Mesothelial cell of epicardium (in vitro differentiated cells): ENCODE measurements at regions not wholly inside any gene's neighbourhood (a gene's known extent, or its start where the extent isn't known, plus 50 kb on each side); places are given as distances from the start of the nearest gene placed in this dataset.

ENCODE experiments used
- DNase-seq, 2 experiments: peaks; one replicate each; pipeline ENCODE4 v3.0.0; 2021; ENCODE audit warnings: low spot score in 2 of 2; ENCODE audit not compliant: unreplicated experiment in 2 of 2
- H3K27ac Mint-ChIP-seq: 2 replicates; pipeline ENCODE4 v1.8.0; 2021; ENCODE audit warnings: mixed read lengths
- H3K27me3 Mint-ChIP-seq: 2 replicates; pipeline ENCODE4 v1.8.0; 2021; ENCODE audit warnings: low read depth, mixed read lengths
- H3K36me3 Mint-ChIP-seq: 2 replicates; pipeline ENCODE4 v1.8.0; 2021; ENCODE audit warnings: mixed read lengths
- H3K4me1 Mint-ChIP-seq: 2 replicates; pipeline ENCODE4 v1.8.0; 2021; ENCODE audit warnings: mixed read lengths
- H3K4me3 Mint-ChIP-seq: 2 replicates; pipeline ENCODE4 v1.8.0; 2021; ENCODE audit warnings: mild to moderate bottlenecking, moderate library complexity, mixed read lengths
- H3K9me3 Mint-ChIP-seq: 2 replicates; pipeline ENCODE4 v1.8.0; 2021; ENCODE audit warnings: mixed read lengths
- TF ChIP-seq, protein P1 (sequence below): fragments of 200-600 bp; sonication (generic); IDR thresholded peaks from one replicate; pipeline ENCODE4 v1.5.0; 2021; ENCODE audit warnings: antibody characterized with exemption; ENCODE audit not compliant: unreplicated experiment

DNA sequence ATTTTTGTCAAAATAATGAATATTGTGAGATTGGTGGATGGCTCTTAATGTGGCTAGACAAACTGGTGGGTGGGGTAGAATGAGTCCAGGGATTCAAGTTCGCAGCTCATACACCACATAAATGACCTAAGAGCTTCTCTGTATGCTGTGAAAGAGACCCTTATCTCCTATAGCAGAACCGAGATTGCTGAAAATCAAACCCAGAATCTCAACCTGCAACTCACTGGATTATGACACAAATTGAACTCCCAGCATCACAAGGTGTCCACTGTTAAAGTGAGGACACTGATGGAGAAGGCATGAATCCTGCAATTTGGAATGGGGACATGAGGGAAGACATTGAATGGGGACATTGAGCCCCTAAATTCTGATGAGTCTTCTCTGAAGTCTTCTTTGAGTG lies 51.3 kb upstream of the CNKSR3 start:
- Mint-ChIP-seq H3K4me3 (no peak overlapping the region), H3K36me3 (no peaks in the 10 kb centered on the region), H3K27ac (no peak overlapping the region), H3K27me3 (no peaks in the 10 kb centered on the region), H3K4me1 (peaks cover 3% of the 10 kb centered on the region), H3K9me3 (no peaks in the 10 kb centered on the region)
- no peak for DNase-seq
- TF ChIP-seq, protein P1, sequence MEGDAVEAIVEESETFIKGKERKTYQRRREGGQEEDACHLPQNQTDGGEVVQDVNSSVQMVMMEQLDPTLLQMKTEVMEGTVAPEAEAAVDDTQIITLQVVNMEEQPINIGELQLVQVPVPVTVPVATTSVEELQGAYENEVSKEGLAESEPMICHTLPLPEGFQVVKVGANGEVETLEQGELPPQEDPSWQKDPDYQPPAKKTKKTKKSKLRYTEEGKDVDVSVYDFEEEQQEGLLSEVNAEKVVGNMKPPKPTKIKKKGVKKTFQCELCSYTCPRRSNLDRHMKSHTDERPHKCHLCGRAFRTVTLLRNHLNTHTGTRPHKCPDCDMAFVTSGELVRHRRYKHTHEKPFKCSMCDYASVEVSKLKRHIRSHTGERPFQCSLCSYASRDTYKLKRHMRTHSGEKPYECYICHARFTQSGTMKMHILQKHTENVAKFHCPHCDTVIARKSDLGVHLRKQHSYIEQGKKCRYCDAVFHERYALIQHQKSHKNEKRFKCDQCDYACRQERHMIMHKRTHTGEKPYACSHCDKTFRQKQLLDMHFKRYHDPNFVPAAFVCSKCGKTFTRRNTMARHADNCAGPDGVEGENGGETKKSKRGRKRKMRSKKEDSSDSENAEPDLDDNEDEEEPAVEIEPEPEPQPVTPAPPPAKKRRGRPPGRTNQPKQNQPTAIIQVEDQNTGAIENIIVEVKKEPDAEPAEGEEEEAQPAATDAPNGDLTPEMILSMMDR, result no peak

- Mint-ChIP-seq H3K27me3 (no peaks in the 10 kb centered on the region), H3K27ac (no peak overlapping the region), H3K36me3 (no peaks in the 10 kb centered on the region), H3K4me1 (no peaks in the 10 kb centered on the region), H3K9me3 (no peaks in the 10 kb centered on the region), H3K4me3 (no peak overlapping the region)
- DNase-seq, result no peak
- TF ChIP-seq, protein P1, result no peak
Measured at GRCh38 chr6:154565331-154565730, 54.8 kb upstream of the CNKSR3 start.

GRCh38 chr6:154566866-154567265 lies 56.4 kb upstream of the CNKSR3 start:
- no peak overlapping the region for H3K4me3 Mint-ChIP-seq
- H3K9me3 Mint-ChIP-seq, result no peaks in the 10 kb centered on the region
- no peaks in the 10 kb centered on the region for H3K27me3 Mint-ChIP-seq
- TF ChIP-seq, protein P1, result no peak
- no peaks in the 10 kb centered on the region for H3K36me3 Mint-ChIP-seq
- H3K4me1 Mint-ChIP-seq, result no peaks in the 10 kb centered on the region
- H3K27ac Mint-ChIP-seq, result no peak overlapping the region
- DNase-seq, result no peak

GRCh38 chr6:154567695-154568220 lies 57.3 kb upstream of the CNKSR3 start:
- TF ChIP-seq, protein P1, result no peak
- no peak overlapping the region for H3K27ac Mint-ChIP-seq
- no peak overlapping the region for H3K4me3 Mint-ChIP-seq
- H3K27me3 Mint-ChIP-seq, result no peaks in the 10 kb centered on the region
- no peaks in the 10 kb centered on the region for H3K9me3 Mint-ChIP-seq
- H3K36me3 Mint-ChIP-seq, result no peaks in the 10 kb centered on the region
- no peak for DNase-seq
- no peaks in the 10 kb centered on the region for H3K4me1 Mint-ChIP-seq

DNA sequence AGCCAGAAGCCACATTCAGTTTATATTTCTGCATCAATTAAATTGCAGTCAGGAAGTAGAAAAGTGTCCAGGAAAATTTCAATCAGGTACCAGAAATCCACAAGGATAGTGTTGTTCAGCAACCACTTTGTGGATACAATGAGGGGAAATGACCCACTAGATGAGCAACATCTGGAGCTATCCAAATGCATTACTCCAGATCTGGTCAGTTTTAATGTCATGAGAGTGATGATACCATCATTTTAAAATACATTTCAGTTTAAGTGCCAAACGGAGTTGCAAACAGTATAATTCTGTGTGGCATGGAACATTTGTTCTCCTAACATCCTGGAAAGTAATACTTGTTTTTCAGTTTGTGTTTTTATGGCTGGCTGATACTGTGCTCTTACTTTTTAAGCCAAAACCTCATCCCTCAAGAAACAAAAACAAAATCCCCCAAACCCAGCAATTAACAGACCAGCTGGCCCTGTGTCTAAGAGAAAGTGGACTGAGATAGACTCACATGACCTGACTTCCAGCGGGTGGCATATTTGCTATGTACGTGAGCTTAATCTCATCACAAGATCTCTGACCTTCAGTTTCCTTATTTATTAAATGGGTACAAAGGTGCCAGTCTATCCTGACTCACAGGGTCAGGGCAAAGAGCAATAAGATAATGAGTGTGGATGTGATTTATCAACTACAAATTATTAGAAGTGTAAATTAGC lies 58.8 kb upstream of the CNKSR3 start:
- Mint-ChIP-seq H3K27me3 (no peaks in the 10 kb centered on the region), H3K27ac (no peak overlapping the region), H3K4me1 (no peaks in the 10 kb centered on the region), H3K9me3 (no peaks in the 10 kb centered on the region), H3K36me3 (no peaks in the 10 kb centered on the region), H3K4me3 (no peak overlapping the region)
- DNase-seq, result no peak
- TF ChIP-seq, protein P1, result no peak

DNA sequence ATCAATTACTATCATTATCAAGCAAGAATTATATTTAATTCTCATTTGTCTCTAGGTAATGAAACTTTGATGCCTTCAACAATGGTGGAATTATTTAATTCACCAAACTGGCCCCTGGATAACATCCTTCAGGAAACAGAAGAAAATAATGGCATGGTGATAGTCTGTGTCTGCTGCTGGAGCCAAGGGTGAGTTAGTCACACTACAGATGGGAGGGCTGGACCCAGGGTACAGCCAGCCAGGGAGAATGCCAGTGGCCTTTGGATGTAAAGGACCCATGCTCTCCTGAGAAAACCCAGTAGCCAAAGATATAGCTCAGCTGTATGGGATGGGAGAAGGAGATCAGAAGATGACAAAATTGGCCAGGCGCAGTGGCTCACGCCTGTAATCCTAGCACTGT lies 60.0 kb upstream of the CNKSR3 start:
- Mint-ChIP-seq H3K27me3 (no peaks in the 10 kb centered on the region), H3K36me3 (no peaks in the 10 kb centered on the region), H3K4me3 (no peak overlapping the region), H3K9me3 (no peaks in the 10 kb centered on the region), H3K27ac (no peak overlapping the region), H3K4me1 (no peaks in the 10 kb centered on the region)
- TF ChIP-seq, protein P1, result no peak
- DNase-seq, result no peak
